ENCODE measurements at regions not wholly inside any gene's neighbourhood (a gene's known extent, or its start where the extent isn't known, plus 50 kb on each side); places are given as distances from the start of the nearest gene placed in this dataset.

DNA sequence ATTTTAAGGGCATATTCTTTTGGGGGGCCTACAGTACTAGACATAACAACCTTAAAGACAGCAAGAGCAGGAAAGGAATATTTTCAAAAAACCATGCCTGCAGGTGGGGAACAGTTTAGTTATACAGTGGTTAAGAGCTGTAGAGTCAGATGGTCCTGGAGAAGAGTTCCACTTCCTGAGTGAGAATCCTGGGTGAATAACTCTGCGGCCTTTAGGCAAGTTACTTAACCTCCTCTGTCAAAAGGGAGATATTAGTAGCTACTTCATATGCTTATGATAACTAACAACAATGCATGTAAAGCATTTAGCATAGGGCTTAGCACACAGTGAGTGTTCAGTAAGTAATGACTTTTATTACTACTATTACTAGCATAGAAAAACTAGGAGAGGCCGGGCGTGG, 119.2 kb upstream of the TAB2 start:
- Histone ChIP-seq H3K9me2 (ENCODE audit: insufficient read depth, low read length) (no peaks in the 10 kb centered on the region), H3K36me3 (ENCODE audit: insufficient read depth, low read length) (no peaks in the 10 kb centered on the region), H3K27ac (ENCODE audit: low read depth, low read length, poor library complexity, severe bottlenecking) (no peak overlapping the region), H3K4me1 (ENCODE audit: insufficient read depth, low read length, poor library complexity, severe bottlenecking) (no peaks in the 10 kb centered on the region), H3K79me2 (ENCODE audit: insufficient read depth, low read depth, low read length) (no peaks in the 10 kb centered on the region), H3K9me3 (ENCODE audit: low read length) (peaks cover 7% of the 10 kb centered on the region), H4K20me1 (ENCODE audit: insufficient read depth, low read length) (no peaks in the 10 kb centered on the region), H3K4me3 (ENCODE audit: low read depth, low read length, poor library complexity, severe bottlenecking) (no peak overlapping the region), H3K4me2 (ENCODE audit: low read length) (no peak overlapping the region), H2AFZ (ENCODE audit: low read length) (no peak overlapping the region)
- ChIA-PET CTCF (ENCODE audit: unreplicated experiment) (no interaction called here), POLR2A (interaction anchor here (1.8 kb wide), 1 partner anchor 13 kb away, joined by 4 read pairs; no protein-coding TSS in a partner anchor)
- DNase-seq (ENCODE audit: low spot score) = no peak
- intact Hi-C loops (cut with micrococcal nuclease; ENCODE audit: unreplicated experiment) = no loop called here
- no peak for TF ChIP-seq EZH2phosphoT487 (IDR thresholded peaks at IDR 0.05; ENCODE audit: borderline replicate concordance, low read depth, low read length)
- no peak for TF ChIP-seq CTCF (conservative IDR thresholded peaks at IDR 0.05; ENCODE audit: low read length)
- BruUV-seq (replicated peaks) = no TSS peak

- POLR2A ChIA-PET = interaction anchor here (1.1 kb wide), 1 partner anchor 16 kb away, joined by 3 read pairs; no protein-coding TSS in a partner anchor
Measured at GRCh38 chr6:149200282-149200945, 117.1 kb upstream of the TAB2 start.

More at GRCh38 chr6:149200282-149200945, 117.1 kb upstream of the TAB2 start:
- Histone ChIP-seq H3K27ac (ENCODE audit: low read depth, low read length, poor library complexity, severe bottlenecking) (no peak overlapping the region), H3K4me2 (ENCODE audit: low read length) (no peak overlapping the region), H3K79me2 (ENCODE audit: insufficient read depth, low read depth, low read length) (no peaks in the 10 kb centered on the region), H4K20me1 (ENCODE audit: insufficient read depth, low read length) (no peaks in the 10 kb centered on the region), H2AFZ (ENCODE audit: low read length) (no peak overlapping the region), H3K9me3 (ENCODE audit: low read length) (peaks cover 7% of the 10 kb centered on the region), H3K36me3 (ENCODE audit: insufficient read depth, low read length) (no peaks in the 10 kb centered on the region), H3K4me3 (ENCODE audit: low read depth, low read length, poor library complexity, severe bottlenecking) (no peak overlapping the region), H3K9me2 (ENCODE audit: insufficient read depth, low read length) (no peaks in the 10 kb centered on the region), H3K4me1 (ENCODE audit: insufficient read depth, low read length, poor library complexity, severe bottlenecking) (no peaks in the 10 kb centered on the region)
- CTCF ChIA-PET (ENCODE audit: unreplicated experiment) = no interaction called here
- intact Hi-C loops (cut with micrococcal nuclease; ENCODE audit: unreplicated experiment) = no loop called here
- no TSS peak for BruUV-seq (replicated peaks)
- no peak for DNase-seq (ENCODE audit: low spot score)
- TF ChIP-seq EZH2phosphoT487 (IDR thresholded peaks at IDR 0.05; ENCODE audit: borderline replicate concordance, low read depth, low read length) (no peak), CTCF (conservative IDR thresholded peaks at IDR 0.05; ENCODE audit: low read length) (no peak)

Measured in OCI-LY7 (cell line).